Heart left ventricle (tissue), 16 donors: ENCODE measurements at regions not wholly inside any gene's neighbourhood (a gene's known extent, or its start where the extent isn't known, plus 50 kb on each side); places are given as distances from the start of the nearest gene placed in this dataset.
A peak's percentile ranks its signal among the peaks of the same experiment; 100 is the strongest.

Experiments
- ATAC-seq, 4 donors: fragments of 200-7000 bp; cut with Tn5 transposase; one replicate each; pipeline ENCODE4 v1.9.1; 2020 to 2022; ENCODE audit warnings: moderate library complexity in 4 of 4, mild to moderate bottlenecking in 3 of 4, moderate number of reproducible peaks in 1 of 4
- DNase-seq, 5 donors: peaks; one replicate each; pipeline ENCODE4 v3.0.0-alpha.2; 2020
- H3K27ac ChIP-seq, 12 donors: fragments of 200-600 bp; sonication (generic) in 4 of 12; one replicate each; pipeline versions ENCODE4 v1.5.0 to v1.8.0; 2016 to 2022; ENCODE audit warnings: mild to moderate bottlenecking in 2 of 12
- H3K27me3 ChIP-seq, 9 donors: fragments of 200-600 bp; sonication (generic) in 2 of 9; one replicate each; pipeline versions ENCODE4 v1.5.1 to v1.8.0; 2016 to 2022; ENCODE audit warnings: mild to moderate bottlenecking in 3 of 9
- H3K36me3 ChIP-seq, 9 donors: fragments of 200-600 bp; sonication (generic) in 2 of 9; one replicate each; pipeline versions ENCODE4 v1.5.0 to v1.8.0; 2018 to 2022; ENCODE audit warnings: mild to moderate bottlenecking in 2 of 9
- H3K4me1 ChIP-seq, 12 donors: fragments of 200-600 bp; sonication (generic) in 4 of 12; one replicate each; pipeline versions ENCODE4 v1.5.0 to v1.8.0; 2016 to 2022; ENCODE audit warnings: mild to moderate bottlenecking in 3 of 12
- H3K4me3 ChIP-seq, 12 donors: fragments of 200-600 bp; sonication (generic) in 4 of 12; one replicate each; pipeline versions ENCODE4 v1.5.0 to v1.8.0; 2017 to 2022; ENCODE audit warnings: mild to moderate bottlenecking in 9 of 12, moderate library complexity in 4 of 12
- H3K9me3 ChIP-seq, 12 donors: fragments of 200-600 bp; sonication (generic) in 4 of 12; one replicate each; pipeline versions ENCODE4 v1.5.0 to v1.8.0; 2016 to 2022; ENCODE audit warnings: mild to moderate bottlenecking in 1 of 12
- POLR2A ChIP-seq, 2 donors: fragments of 450-650 bp; IDR thresholded peaks; one replicate each; pipeline ENCODE4 v1.6.1; 2017; ENCODE audit warnings: antibody characterized with exemption in 2 of 2, mild to moderate bottlenecking in 2 of 2, moderate library complexity in 2 of 2
- WGBS, 4 donors: extraction: QIAGEN DNeasy Blood & Tissue Kit in 2 of 4; methylation state at CpG; one replicate each; pipeline versions ENCODE4 v1.1.5 to v1.1.7; 2013 to 2018; 5-methylcytosine and 5-hydroxymethylcytosine counted together
- intact Hi-C, 10 donors: fragments of 100-400 bp; cut with DNase I; formaldehyde crosslinking; loops; one replicate each; pipeline versions ENCODE4 v1.11.1 to v1.14.2; 2022
- TF ChIP-seq, protein P1 (sequence below), 12 donors: fragments of 200-600 bp; sonication (generic) in 4 of 12; IDR thresholded peaks; one replicate each; pipeline versions ENCODE4 v1.5.0 to v1.8.0; 2018 to 2022; ENCODE audit warnings: antibody characterized with exemption in 12 of 12, mild to moderate bottlenecking in 5 of 12
- donor health status: ischemic (EF 13 %, LVEDD 7.1; RV severe dilation, severe dysfunction).
- donor health status: healthy with polysubstance abuse.
- donor health status: DM: no; HTN: yes; CAD: no.
- donor health status: DM: no; HTN: no; CAD: no.
- donor health status: ischemic (EF 25% LVEDD 6.9; RV normal size, moderate dysfunction).
- donor health status: ischemic (EF 25% LVEDD 5.7; RV mildly dilated, moderate dysfunction).
- donor health status: healthy.
- donor health status: DM: yes; HTN: yes; CAD: no.
- donor health status: ischemic (EF 35%, LVEDD 5.7; RV mildly dilated, moderate dysfunction).
- donor health status: nonischemic (EF 11% LVEDD 7.7; RV severe dilation, severe dysfunction).
- donor health status: DM: yes; HTN: yes; CAD: no.
- donor health status: PGD.
- donor health status: ischemic (EF 29% LVEDD 5.4; RV normal size, mild dysfunction).
- donor health status: nonischemic (EF 23%, LVEDD 6.1; RV moderate dilation, normal function).

DNA sequence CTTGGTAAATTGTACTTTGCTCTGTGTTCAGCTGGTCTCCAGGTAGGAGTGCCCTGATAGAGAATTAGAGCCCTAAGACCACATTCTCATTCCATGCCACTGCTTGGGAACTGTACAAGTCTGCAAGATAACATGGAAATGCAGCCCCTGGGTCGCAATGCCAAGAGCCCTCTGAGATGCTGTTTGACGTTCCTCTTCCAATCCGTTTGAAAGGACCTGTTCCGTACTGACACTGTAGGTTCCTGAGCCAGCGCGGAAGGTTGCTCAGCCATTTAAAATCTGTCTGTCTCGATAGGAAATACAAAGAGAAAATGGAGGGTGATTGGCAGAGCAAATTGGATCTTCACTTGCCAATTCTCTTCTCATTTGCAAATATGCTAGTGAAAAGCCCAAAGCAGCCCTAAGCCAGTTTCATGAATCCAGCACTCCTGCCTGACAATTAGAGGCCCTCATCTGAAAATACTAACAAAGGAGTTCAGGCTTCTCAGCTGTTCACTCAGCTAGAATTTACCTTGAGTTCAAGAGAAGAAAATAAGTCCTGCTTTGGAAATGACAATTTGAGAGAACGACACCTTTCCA is 100.6 kb upstream of the AFDN start:
- 92 to 95% (median 93%) methylated on average over 8 of the region's 8 CpGs for WGBS, 4 donors
- no peaks in the 10 kb centered on the region for H3K36me3 ChIP-seq
- H3K4me3 ChIP-seq, result no peak overlapping the region
- DNase-seq (peak in 1 of 5 donors; percentile 14), ATAC-seq (no peak)
- peaks cover 0 to 2% (median 0%) of the 10 kb centered on the region in 9 donors for H3K27me3 ChIP-seq
- peaks cover 0 to 4% (median 0%) of the 10 kb centered on the region in 12 donors for H3K4me1 ChIP-seq
- no peak overlapping the region for H3K27ac ChIP-seq
- TF ChIP-seq, protein P1, sequence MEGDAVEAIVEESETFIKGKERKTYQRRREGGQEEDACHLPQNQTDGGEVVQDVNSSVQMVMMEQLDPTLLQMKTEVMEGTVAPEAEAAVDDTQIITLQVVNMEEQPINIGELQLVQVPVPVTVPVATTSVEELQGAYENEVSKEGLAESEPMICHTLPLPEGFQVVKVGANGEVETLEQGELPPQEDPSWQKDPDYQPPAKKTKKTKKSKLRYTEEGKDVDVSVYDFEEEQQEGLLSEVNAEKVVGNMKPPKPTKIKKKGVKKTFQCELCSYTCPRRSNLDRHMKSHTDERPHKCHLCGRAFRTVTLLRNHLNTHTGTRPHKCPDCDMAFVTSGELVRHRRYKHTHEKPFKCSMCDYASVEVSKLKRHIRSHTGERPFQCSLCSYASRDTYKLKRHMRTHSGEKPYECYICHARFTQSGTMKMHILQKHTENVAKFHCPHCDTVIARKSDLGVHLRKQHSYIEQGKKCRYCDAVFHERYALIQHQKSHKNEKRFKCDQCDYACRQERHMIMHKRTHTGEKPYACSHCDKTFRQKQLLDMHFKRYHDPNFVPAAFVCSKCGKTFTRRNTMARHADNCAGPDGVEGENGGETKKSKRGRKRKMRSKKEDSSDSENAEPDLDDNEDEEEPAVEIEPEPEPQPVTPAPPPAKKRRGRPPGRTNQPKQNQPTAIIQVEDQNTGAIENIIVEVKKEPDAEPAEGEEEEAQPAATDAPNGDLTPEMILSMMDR (IDR thresholded peaks at IDR 0.05), result no peak
- no peak for TF ChIP-seq POLR2A (IDR thresholded peaks at IDR 0.05)
- H3K9me3 ChIP-seq, result peaks cover 0 to 15% (median 2%) of the 10 kb centered on the region in 12 donors
- intact Hi-C loops, result no loop called here

DNA sequence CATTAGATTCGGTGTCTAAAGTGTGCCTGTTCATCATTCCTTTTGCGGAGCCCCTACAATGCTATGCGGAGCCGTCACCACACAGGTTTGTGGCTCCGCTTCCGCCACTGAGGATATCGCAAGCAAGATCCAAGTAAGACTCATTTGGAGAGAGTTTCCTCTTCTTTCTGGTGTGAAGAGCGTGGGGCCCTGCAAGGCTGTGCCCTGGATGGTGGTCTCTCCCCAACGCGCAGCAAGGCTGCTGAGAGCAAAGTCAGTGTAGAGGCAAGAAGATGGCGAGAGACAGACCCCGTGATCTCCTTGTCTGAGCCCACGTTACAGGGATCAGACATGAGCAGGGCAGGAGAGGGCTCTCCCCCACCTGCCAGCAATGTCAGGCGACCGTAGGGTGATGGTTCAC is 96.3 kb upstream of the AFDN start:
- ATAC-seq, result no peak
- WGBS, 4 donors, result 97 to 99% (median 98%) methylated on average over 15 of the region's 15 CpGs
- Histone ChIP-seq H3K36me3 (no peaks in the 10 kb centered on the region), H3K27ac (no peak overlapping the region), H3K4me3 (no peak overlapping the region), H3K9me3 (no peaks in the 10 kb centered on the region), H3K4me1 (peaks cover 0 to 14% (median 8%) of the 10 kb centered on the region in 12 donors), H3K27me3 (no peaks in the 10 kb centered on the region)
- intact Hi-C loops, result no loop called here
- TF ChIP-seq, protein P1 (IDR thresholded peaks at IDR 0.05), result no peak
- TF ChIP-seq POLR2A (IDR thresholded peaks at IDR 0.05), result no peak
- DNase-seq, result peak in 1 of 5 donors; percentile 27

DNA sequence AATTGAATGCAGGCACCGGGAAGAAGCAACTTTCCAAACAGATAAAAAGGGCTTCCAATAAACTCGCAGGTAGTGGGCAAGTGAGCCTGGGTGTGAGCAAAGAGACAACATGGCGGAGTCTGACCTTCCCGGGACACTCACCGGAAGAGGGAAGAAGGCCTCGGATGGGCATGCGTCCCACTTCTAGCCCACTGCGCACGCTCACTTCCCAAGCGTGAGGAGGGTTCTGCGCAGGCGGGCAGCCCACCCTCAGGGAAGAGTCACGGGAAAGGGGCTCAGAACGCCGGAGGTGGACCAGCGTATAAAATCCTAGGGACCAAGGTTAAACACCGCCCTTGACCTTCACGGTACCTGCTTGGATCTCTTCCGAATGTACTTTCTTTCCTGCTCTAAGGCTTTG is 95.5 kb upstream of the AFDN start:
- no peaks in the 10 kb centered on the region for H3K27me3 ChIP-seq
- no peak overlapping the region for H3K27ac ChIP-seq
- intact Hi-C loops, result no loop called here
- H3K4me3 ChIP-seq, result no peak overlapping the region
- TF ChIP-seq, protein P1 (IDR thresholded peaks at IDR 0.05), result no peak
- no peak for TF ChIP-seq POLR2A (IDR thresholded peaks at IDR 0.05)
- DNase-seq (peak in 1 of 5 donors; percentile 28), ATAC-seq (no peak)
- peaks cover 0 to 14% (median 8%) of the 10 kb centered on the region in 12 donors for H3K4me1 ChIP-seq
- H3K36me3 ChIP-seq, result no peaks in the 10 kb centered on the region
- no peaks in the 10 kb centered on the region for H3K9me3 ChIP-seq
- WGBS, 4 donors, result 88 to 93% (median 92%) methylated on average over 19 of the region's 19 CpGs

DNA sequence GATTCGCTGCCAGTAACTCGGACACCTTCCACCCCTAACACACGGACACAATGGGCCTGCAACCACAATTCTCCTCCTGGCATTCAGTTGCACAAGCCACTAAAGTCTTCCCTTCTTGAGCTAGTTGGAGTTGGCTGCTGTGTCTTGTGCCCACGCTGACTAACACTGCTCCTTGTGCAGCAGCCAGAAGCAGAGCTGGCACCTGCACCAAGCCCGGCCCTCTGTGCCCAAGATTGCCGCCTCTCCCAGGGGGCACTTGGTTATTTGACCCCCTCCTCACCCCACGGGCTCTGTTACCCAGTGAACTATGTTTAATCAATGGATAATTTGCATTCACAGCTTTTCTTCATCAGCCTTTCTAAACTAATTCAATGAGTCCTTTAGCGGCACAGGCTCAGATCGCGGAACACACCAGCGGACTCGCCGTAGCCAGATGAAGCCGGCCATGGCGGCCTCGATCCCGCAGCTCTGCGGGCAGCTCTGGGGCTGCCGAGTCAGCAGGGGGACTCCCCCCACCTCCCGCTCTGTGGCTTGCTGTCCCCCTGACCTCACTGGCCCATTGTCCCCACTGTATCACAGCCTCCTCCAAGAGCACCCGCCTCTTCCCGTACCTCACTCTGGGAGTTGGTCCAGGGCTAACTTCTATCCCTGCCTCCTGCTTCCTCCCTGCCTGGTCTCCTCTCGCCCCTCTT is 94.8 kb upstream of the AFDN start:
- 88 to 93% (median 90%) methylated on average over 20 to 23 of the region's 23 CpGs for WGBS, 4 donors
- intact Hi-C loops, result no loop called here
- H3K4me3 ChIP-seq, result no peak overlapping the region
- no peaks in the 10 kb centered on the region for H3K9me3 ChIP-seq
- no peaks in the 10 kb centered on the region for H3K36me3 ChIP-seq
- H3K4me1 ChIP-seq, result peaks cover 0 to 16% (median 8%) of the 10 kb centered on the region in 12 donors
- H3K27ac ChIP-seq, result no peak overlapping the region
- H3K27me3 ChIP-seq, result no peaks in the 10 kb centered on the region
- DNase-seq (peak in 1 of 5 donors; percentile 44), ATAC-seq (peak in 2 of 4 donors; percentile 30 to 56)
- TF ChIP-seq, protein P1 (IDR thresholded peaks at IDR 0.05), result no peak
- TF ChIP-seq POLR2A (IDR thresholded peaks at IDR 0.05), result no peak
